Erythroblast (primary cell): ENCODE measurements at regions not wholly inside any gene's neighbourhood (a gene's known extent, or its start where the extent isn't known, plus 50 kb on each side); places are given as distances from the start of the nearest gene placed in this dataset.

Experiments
- GATA1 ChIP-seq: IDR thresholded peaks from 2 replicates; pipeline ENCODE4 v1.6.1; 2011; ENCODE audit warnings: low read depth, mild to moderate bottlenecking, control low read depth, low read length, moderate library complexity
- POLR2A ChIP-seq: IDR thresholded peaks from 2 replicates; pipeline ENCODE4 v1.6.1; 2011; ENCODE audit warnings: mild to moderate bottlenecking, low read length

DNA sequence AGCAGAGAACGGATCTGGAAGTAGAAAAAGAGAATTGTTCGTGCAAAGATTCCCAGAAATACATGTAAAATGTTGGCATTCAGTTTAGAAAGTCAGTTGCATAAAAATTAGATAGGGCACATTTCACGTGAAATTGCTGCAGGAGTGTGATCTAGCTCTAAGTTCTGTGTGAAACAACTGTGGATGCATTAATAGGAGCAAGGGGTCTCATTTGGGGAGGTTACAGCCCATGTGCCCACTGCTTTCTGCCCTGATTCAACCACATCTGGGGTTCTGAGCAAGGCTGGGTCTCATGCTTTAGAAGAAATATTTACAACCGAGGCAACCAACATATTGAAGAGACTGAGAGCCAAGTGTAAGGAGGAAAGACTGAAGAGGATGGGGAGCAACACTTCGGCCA lies 639.0 kb downstream of the BCOR start:
- no peak for TF ChIP-seq POLR2A
- no peak for TF ChIP-seq GATA1
